GM06990 (cell line): ENCODE measurements at regions not wholly inside any gene's neighbourhood (a gene's known extent, or its start where the extent isn't known, plus 50 kb on each side); places are given as distances from the start of the nearest gene placed in this dataset.

Source experiments
- DNase-seq: peaks from one replicate; pipeline ENCODE4 v3.0.0-alpha.2; 2011; ENCODE audit not compliant: insufficient read length; ENCODE audit errors: extremely low read depth
- H3K27me3 ChIP-seq: replicated peaks from 2 replicates; pipeline ENCODE4 v1.6.0; 2011; ENCODE audit warnings: low read length; ENCODE audit not compliant: control insufficient read depth, insufficient read depth
- H3K36me3 ChIP-seq: 2 replicates; pipeline ENCODE4 v1.5.1; 2011; ENCODE audit warnings: low read length; ENCODE audit not compliant: control insufficient read depth, insufficient read depth
- H3K4me3 ChIP-seq: replicated peaks from 2 replicates; pipeline ENCODE4 v1.5.1; 2011; ENCODE audit warnings: low read depth, mild to moderate bottlenecking, control low read depth, low read length
- TF ChIP-seq, protein P1 (sequence below): IDR thresholded peaks from 2 replicates; pipeline ENCODE4 v1.5.1; 2011; ENCODE audit warnings: low read length, control low read depth, mild to moderate bottlenecking, inconsistent platforms; ENCODE audit not compliant: insufficient read depth, poor library complexity, severe bottlenecking

DNA sequence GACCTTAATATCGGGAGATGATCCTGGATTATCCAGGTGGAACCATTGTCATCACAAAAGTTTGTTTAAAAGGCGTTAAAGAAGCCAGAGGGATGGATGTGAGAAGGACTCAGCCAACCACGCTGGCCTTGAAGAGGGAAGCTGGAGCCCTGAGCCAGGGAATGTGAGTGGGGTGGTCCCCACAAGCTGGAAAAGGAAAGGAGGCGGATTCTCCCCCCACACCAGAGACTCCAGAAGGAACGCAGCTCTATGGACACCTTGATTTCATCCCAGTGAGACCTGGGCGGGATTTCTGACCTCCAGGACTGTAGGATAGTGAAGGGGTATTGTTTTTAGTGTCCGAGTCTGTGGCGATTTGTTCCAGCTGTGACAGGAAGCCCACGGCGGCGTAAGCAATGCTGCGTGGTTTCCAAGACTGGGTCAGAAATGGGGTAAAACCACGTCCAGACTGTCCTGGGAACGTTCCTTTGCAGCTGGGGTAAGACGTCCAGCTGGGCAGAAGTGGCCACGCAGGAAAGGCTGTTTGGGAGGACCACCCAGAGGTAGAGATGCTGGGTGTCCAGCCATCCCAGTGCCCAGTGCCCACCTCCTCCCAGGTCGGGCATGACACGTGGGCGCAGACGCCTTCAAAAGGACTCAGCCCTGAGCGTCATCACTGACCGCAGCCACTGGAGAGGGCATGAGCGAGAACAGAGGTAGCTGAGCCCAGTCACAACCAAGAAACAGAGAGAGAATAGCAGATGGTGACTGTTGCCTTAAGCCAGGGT lies 125.4 kb upstream of the USP29 start:
- Histone ChIP-seq H3K27me3 (no peaks in the 10 kb centered on the region), H3K4me3 (no peak overlapping the region), H3K36me3 (no peaks in the 10 kb centered on the region)
- TF ChIP-seq, protein P1, sequence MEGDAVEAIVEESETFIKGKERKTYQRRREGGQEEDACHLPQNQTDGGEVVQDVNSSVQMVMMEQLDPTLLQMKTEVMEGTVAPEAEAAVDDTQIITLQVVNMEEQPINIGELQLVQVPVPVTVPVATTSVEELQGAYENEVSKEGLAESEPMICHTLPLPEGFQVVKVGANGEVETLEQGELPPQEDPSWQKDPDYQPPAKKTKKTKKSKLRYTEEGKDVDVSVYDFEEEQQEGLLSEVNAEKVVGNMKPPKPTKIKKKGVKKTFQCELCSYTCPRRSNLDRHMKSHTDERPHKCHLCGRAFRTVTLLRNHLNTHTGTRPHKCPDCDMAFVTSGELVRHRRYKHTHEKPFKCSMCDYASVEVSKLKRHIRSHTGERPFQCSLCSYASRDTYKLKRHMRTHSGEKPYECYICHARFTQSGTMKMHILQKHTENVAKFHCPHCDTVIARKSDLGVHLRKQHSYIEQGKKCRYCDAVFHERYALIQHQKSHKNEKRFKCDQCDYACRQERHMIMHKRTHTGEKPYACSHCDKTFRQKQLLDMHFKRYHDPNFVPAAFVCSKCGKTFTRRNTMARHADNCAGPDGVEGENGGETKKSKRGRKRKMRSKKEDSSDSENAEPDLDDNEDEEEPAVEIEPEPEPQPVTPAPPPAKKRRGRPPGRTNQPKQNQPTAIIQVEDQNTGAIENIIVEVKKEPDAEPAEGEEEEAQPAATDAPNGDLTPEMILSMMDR, result no peak
- DNase-seq, result no peak

DNA sequence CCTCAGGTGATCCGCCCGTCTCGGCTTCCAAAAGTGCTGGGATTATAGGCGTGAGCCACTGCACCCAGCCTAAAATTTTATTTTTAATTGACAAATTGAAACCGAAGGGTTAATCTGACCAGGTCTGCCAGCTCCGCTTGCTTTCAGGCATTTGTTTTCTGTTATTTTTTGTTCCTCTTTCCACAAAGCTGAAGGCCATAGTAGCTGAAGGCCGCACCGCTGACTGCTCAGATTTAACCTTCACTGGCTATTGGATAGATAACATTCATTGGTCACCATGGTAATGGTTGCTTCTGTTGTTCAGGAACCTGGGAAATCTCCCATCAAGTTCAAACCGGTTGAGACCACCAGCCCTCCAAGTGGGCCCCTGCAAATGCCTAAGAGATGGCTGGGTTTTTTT lies 124.5 kb upstream of the USP29 start:
- H3K27me3 ChIP-seq, result no peaks in the 10 kb centered on the region
- no peak for DNase-seq
- no peaks in the 10 kb centered on the region for H3K36me3 ChIP-seq
- no peak overlapping the region for H3K4me3 ChIP-seq
- TF ChIP-seq, protein P1, result no peak

DNA sequence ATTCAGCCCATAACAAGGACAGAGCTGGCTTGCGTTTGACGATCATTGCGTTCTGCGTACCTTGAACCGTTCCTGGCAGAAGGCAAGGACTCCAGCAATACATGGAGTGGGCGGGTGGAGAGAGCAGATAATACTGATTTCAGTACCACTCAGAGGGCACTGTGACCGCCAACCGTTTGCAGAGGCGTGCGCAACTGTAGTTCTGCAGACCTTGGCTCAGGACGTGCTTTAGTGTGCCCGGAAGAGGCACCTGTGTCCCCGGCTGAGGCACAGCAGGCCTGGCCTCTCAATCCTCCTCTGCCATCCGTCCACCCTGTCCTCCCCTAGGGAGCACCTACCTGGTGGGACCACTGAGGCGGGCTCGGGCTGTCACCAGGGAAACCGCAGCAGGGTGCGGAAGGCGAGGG lies 117.6 kb upstream of the USP29 start:
- Histone ChIP-seq H3K27me3 (no peaks in the 10 kb centered on the region), H3K36me3 (no peaks in the 10 kb centered on the region), H3K4me3 (no peak overlapping the region)
- TF ChIP-seq, protein P1, result no peak
- no peak for DNase-seq

DNA sequence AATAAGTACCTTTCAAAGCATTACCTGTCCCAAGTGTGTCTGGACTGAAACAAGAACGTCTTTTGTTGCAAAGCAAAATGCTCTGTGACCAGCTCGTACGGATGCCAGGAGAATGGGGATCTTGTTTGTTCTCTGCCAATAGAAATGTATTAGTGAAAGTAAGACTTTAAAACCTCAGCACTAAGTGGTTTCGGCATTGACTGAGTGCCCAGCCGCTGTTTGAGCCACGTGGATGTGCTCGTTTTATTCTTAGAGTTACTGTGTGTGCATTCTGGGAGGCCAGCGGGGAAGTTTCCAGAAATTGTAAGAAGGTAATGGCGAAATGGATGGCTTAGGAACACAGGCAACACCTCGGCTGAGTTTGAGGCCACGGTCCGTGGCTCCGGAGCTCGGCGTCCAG lies 117.1 kb upstream of the USP29 start:
- no peaks in the 10 kb centered on the region for H3K27me3 ChIP-seq
- TF ChIP-seq, protein P1, result no peak
- DNase-seq, result no peak
- no peak overlapping the region for H3K4me3 ChIP-seq
- no peaks in the 10 kb centered on the region for H3K36me3 ChIP-seq

DNA sequence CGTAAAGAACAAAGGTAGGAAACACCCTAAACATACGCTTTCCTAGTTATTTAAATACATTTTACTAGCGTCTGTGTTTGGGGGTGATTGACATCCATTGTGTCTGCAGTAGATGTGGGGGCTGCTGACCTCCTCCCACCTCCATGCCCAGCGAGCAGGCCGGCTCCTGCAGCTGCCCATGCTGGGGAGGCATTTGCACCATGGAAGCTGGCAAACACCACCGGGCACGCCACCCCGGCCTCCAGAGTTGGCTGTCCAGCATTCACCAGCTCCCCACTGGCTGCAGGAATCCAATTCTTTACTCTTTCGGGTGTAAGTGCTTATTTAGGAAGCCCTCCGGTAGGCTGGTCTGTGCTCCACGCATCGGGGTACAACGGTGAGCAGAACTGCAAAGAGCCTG lies 115.4 kb upstream of the USP29 start:
- H3K4me3 ChIP-seq, result no peak overlapping the region

More for the DNA sequence above, 115.4 kb upstream of the USP29 start:
- DNase-seq, result no peak
- TF ChIP-seq, protein P1, result no peak
- Histone ChIP-seq H3K27me3 (no peaks in the 10 kb centered on the region), H3K36me3 (no peaks in the 10 kb centered on the region)
